ENCODE measurements at regions not wholly inside any gene's neighbourhood (a gene's known extent, or its start where the extent isn't known, plus 50 kb on each side); places are given as distances from the start of the nearest gene placed in this dataset.

GRCh38 chr1:73784026-73784425 lies 413.9 kb downstream of the LRRIQ3 start:
- TF ChIP-seq SPI1 (IDR thresholded peaks at IDR 0.05; ENCODE audit: low read depth, low read length) (no peak), PAX5 (IDR thresholded peaks at IDR 0.05; ENCODE audit: insufficient read depth, low read length, severe bottlenecking) (no peak), TAF1 (IDR thresholded peaks at IDR 0.05; ENCODE audit: low read depth, low read length) (no peak), POU2F2 (IDR thresholded peaks at IDR 0.05; ENCODE audit: low read depth, low read length) (no peak), POLR2A (IDR thresholded peaks at IDR 0.05; ENCODE audit: low read depth, low read length) (no peak), POLR2AphosphoS5 (IDR thresholded peaks at IDR 0.05; ENCODE audit: low read depth, low read length) (no peak)
- DNase-seq (ENCODE audit: insufficient read length, low spot score) (no peak), FAIRE-seq (no peak)

GRCh38 chr1:73783352-73783751 lies 414.6 kb downstream of the LRRIQ3 start:
- TF ChIP-seq TAF1 (IDR thresholded peaks at IDR 0.05; ENCODE audit: low read depth, low read length) (no peak), SPI1 (IDR thresholded peaks at IDR 0.05; ENCODE audit: low read depth, low read length) (no peak), POU2F2 (IDR thresholded peaks at IDR 0.05; ENCODE audit: low read depth, low read length) (no peak), POLR2AphosphoS5 (IDR thresholded peaks at IDR 0.05; ENCODE audit: low read depth, low read length) (no peak), PAX5 (IDR thresholded peaks at IDR 0.05; ENCODE audit: insufficient read depth, low read length, severe bottlenecking) (no peak), POLR2A (IDR thresholded peaks at IDR 0.05; ENCODE audit: low read depth, low read length) (no peak)
- FAIRE-seq (no peak), DNase-seq (ENCODE audit: insufficient read length, low spot score) (no peak)

- TF ChIP-seq POLR2AphosphoS5 (IDR thresholded peaks at IDR 0.05; ENCODE audit: low read depth, low read length), result no peak
- no peak for TF ChIP-seq PAX5 (IDR thresholded peaks at IDR 0.05; ENCODE audit: insufficient read depth, low read length, severe bottlenecking)
- no peak for TF ChIP-seq POLR2A (IDR thresholded peaks at IDR 0.05; ENCODE audit: low read depth, low read length)
- no peak for TF ChIP-seq POU2F2 (IDR thresholded peaks at IDR 0.05; ENCODE audit: low read depth, low read length)
- TF ChIP-seq TAF1 (IDR thresholded peaks at IDR 0.05; ENCODE audit: low read depth, low read length), result no peak
- no peak for TF ChIP-seq SPI1 (IDR thresholded peaks at IDR 0.05; ENCODE audit: low read depth, low read length)
- DNase-seq (ENCODE audit: insufficient read length, low spot score), result no peak
- no peak for FAIRE-seq
Measured at GRCh38 chr1:73782901-73783300, 415.1 kb downstream of the LRRIQ3 start.

- TF ChIP-seq POLR2A (IDR thresholded peaks at IDR 0.05; ENCODE audit: low read depth, low read length), result no peak
- no peak for TF ChIP-seq TAF1 (IDR thresholded peaks at IDR 0.05; ENCODE audit: low read depth, low read length)
- TF ChIP-seq SPI1 (IDR thresholded peaks at IDR 0.05; ENCODE audit: low read depth, low read length), result no peak
- TF ChIP-seq PAX5 (IDR thresholded peaks at IDR 0.05; ENCODE audit: insufficient read depth, low read length, severe bottlenecking), result no peak
- TF ChIP-seq POLR2AphosphoS5 (IDR thresholded peaks at IDR 0.05; ENCODE audit: low read depth, low read length), result no peak
- no peak for TF ChIP-seq POU2F2 (IDR thresholded peaks at IDR 0.05; ENCODE audit: low read depth, low read length)
- FAIRE-seq (no peak), DNase-seq (ENCODE audit: insufficient read length, low spot score) (no peak)
Measured at GRCh38 chr1:73781251-73781650, 416.7 kb downstream of the LRRIQ3 start.

GRCh38 chr1:73778471-73778870 lies 419.5 kb downstream of the LRRIQ3 start:
- no peak for FAIRE-seq
- no peak for DNase-seq (ENCODE audit: insufficient read length, low spot score)

GRCh38 chr1:73775896-73776295 lies 422.1 kb downstream of the LRRIQ3 start:
- DNase-seq (ENCODE audit: insufficient read length, low spot score) (no peak), FAIRE-seq (no peak)

More at GRCh38 chr1:73778471-73778870, 419.5 kb downstream of the LRRIQ3 start:
- no peak for TF ChIP-seq TAF1 (IDR thresholded peaks at IDR 0.05; ENCODE audit: low read depth, low read length)
- TF ChIP-seq PAX5 (IDR thresholded peaks at IDR 0.05; ENCODE audit: insufficient read depth, low read length, severe bottlenecking), result no peak
- no peak for TF ChIP-seq POU2F2 (IDR thresholded peaks at IDR 0.05; ENCODE audit: low read depth, low read length)

GRCh38 chr1:73772941-73773340 lies 425.0 kb downstream of the LRRIQ3 start:
- FAIRE-seq, result no peak
- DNase-seq (ENCODE audit: insufficient read length, low spot score), result no peak
- TF ChIP-seq POLR2AphosphoS5 (IDR thresholded peaks at IDR 0.05; ENCODE audit: low read depth, low read length) (no peak), POU2F2 (IDR thresholded peaks at IDR 0.05; ENCODE audit: low read depth, low read length) (no peak), PAX5 (IDR thresholded peaks at IDR 0.05; ENCODE audit: insufficient read depth, low read length, severe bottlenecking) (no peak), TAF1 (IDR thresholded peaks at IDR 0.05; ENCODE audit: low read depth, low read length) (no peak), POLR2A (IDR thresholded peaks at IDR 0.05; ENCODE audit: low read depth, low read length) (no peak), SPI1 (IDR thresholded peaks at IDR 0.05; ENCODE audit: low read depth, low read length) (no peak)

More at GRCh38 chr1:73775896-73776295, 422.1 kb downstream of the LRRIQ3 start:
- TF ChIP-seq TAF1 (IDR thresholded peaks at IDR 0.05; ENCODE audit: low read depth, low read length), result no peak
- no peak for TF ChIP-seq SPI1 (IDR thresholded peaks at IDR 0.05; ENCODE audit: low read depth, low read length)
- TF ChIP-seq POLR2A (IDR thresholded peaks at IDR 0.05; ENCODE audit: low read depth, low read length), result no peak

- no peak for DNase-seq (ENCODE audit: insufficient read length, low spot score)
- TF ChIP-seq TAF1 (IDR thresholded peaks at IDR 0.05; ENCODE audit: low read depth, low read length) (no peak), SPI1 (IDR thresholded peaks at IDR 0.05; ENCODE audit: low read depth, low read length) (no peak), POLR2A (IDR thresholded peaks at IDR 0.05; ENCODE audit: low read depth, low read length) (no peak), POU2F2 (IDR thresholded peaks at IDR 0.05; ENCODE audit: low read depth, low read length) (no peak), POLR2AphosphoS5 (IDR thresholded peaks at IDR 0.05; ENCODE audit: low read depth, low read length) (no peak), PAX5 (IDR thresholded peaks at IDR 0.05; ENCODE audit: insufficient read depth, low read length, severe bottlenecking) (no peak)
- FAIRE-seq, result no peak
Measured at GRCh38 chr1:73771396-73771795, 426.6 kb downstream of the LRRIQ3 start.

GRCh38 chr1:73770109-73770905 lies 427.7 kb downstream of the LRRIQ3 start:
- TF ChIP-seq PAX5 (IDR thresholded peaks at IDR 0.05; ENCODE audit: insufficient read depth, low read length, severe bottlenecking) (no peak), POLR2AphosphoS5 (IDR thresholded peaks at IDR 0.05; ENCODE audit: low read depth, low read length) (no peak), POLR2A (IDR thresholded peaks at IDR 0.05; ENCODE audit: low read depth, low read length) (no peak), TAF1 (IDR thresholded peaks at IDR 0.05; ENCODE audit: low read depth, low read length) (no peak), POU2F2 (IDR thresholded peaks at IDR 0.05; ENCODE audit: low read depth, low read length) (no peak), SPI1 (IDR thresholded peaks at IDR 0.05; ENCODE audit: low read depth, low read length) (no peak)
- FAIRE-seq (no peak), DNase-seq (ENCODE audit: insufficient read length, low spot score) (no peak)
